WTC11 (cell line): ENCODE measurements at regions not wholly inside any gene's neighbourhood (a gene's known extent, or its start where the extent isn't known, plus 50 kb on each side); places are given as distances from the start of the nearest gene placed in this dataset.

Experiments used
- ATAC-seq: fragments of 200-7000 bp; cut with Tn5 transposase; 2 replicates; pipeline ENCODE4 v1.10.0; 2021; ENCODE audit warnings: mild to moderate bottlenecking, moderate library complexity
- CTCF ChIA-PET: fragments of 300-600 bp; sonication (Branson Sonifier 250); formaldehyde crosslinking; loops from one replicate; lab custom pipeline; 2021; ENCODE audit warnings: antibody characterized with exemption; lab: Charles Lee
- POLR2A ChIA-PET: fragments of 350-600 bp; sonication (Branson Sonifier 250); formaldehyde crosslinking; loops from one replicate; lab custom pipeline; 2021; ENCODE audit warnings: antibody characterized with exemption; lab: Charles Lee
- DNase-seq: peaks from one replicate; pipeline ENCODE4 v3.0.0; 2021; ENCODE audit warnings: low spot score
- H3K27ac Mint-ChIP-seq: 2 replicates; pipeline ENCODE4 v1.8.0; 2021; ENCODE audit warnings: mixed read lengths
- H3K27me3 Mint-ChIP-seq: 2 replicates; pipeline ENCODE4 v1.8.0; 2021; ENCODE audit warnings: low read depth, mild to moderate bottlenecking, moderate library complexity, mixed read lengths
- H3K36me3 Mint-ChIP-seq: 2 replicates; pipeline ENCODE4 v1.8.0; 2021; ENCODE audit warnings: mixed read lengths
- H3K4me1 Mint-ChIP-seq: 2 replicates; pipeline ENCODE4 v1.8.0; 2022; ENCODE audit warnings: mixed read lengths
- H3K4me3 Mint-ChIP-seq: 2 replicates; pipeline ENCODE4 v1.8.0; 2021; ENCODE audit warnings: mild to moderate bottlenecking, moderate library complexity, mixed read lengths
- H3K9me3 Mint-ChIP-seq: 2 replicates; pipeline ENCODE4 v1.8.0; 2021; ENCODE audit warnings: mixed read lengths
- AR ChIP-seq: fragments of 250-450 bp; sonication (Bioruptor Pico); IDR thresholded peaks from 2 replicates; pipeline ENCODE4 v1.9.0; 2021; ENCODE audit warnings: mild to moderate bottlenecking
- ATF1 ChIP-seq: sonication (generic); formaldehyde crosslinking; IDR thresholded peaks from 2 replicates; pipeline ENCODE4 v1.8.1; 2023; ENCODE audit warnings: mild to moderate bottlenecking, moderate library complexity, missing genetic modification reagents
- CREB1 ChIP-seq: sonication (generic); formaldehyde crosslinking; IDR thresholded peaks from 2 replicates; pipeline ENCODE4 v1.8.0; 2023; ENCODE audit warnings: mild to moderate bottlenecking, missing genetic modification reagents
- EMX1 ChIP-seq: fragments of 250-450 bp; sonication (Bioruptor Pico); IDR thresholded peaks from 2 replicates; pipeline ENCODE4 v1.8.0; 2021; ENCODE audit warnings: mild to moderate bottlenecking
- ESRRA ChIP-seq: sonication (generic); formaldehyde crosslinking; IDR thresholded peaks from 2 replicates; pipeline ENCODE4 v1.8.1; 2022; ENCODE audit warnings: mild to moderate bottlenecking, missing genetic modification reagents, borderline replicate concordance
- ETV6 ChIP-seq: sonication (generic); formaldehyde crosslinking; IDR thresholded peaks from 2 replicates; pipeline ENCODE4 v1.8.1; 2022; ENCODE audit warnings: mild to moderate bottlenecking, missing genetic modification reagents
- JUN ChIP-seq: sonication (generic); formaldehyde crosslinking; IDR thresholded peaks from 2 replicates; pipeline ENCODE4 v1.8.0; 2023; ENCODE audit warnings: mild to moderate bottlenecking, missing genetic modification reagents
- PRDM15 ChIP-seq: sonication (generic); formaldehyde crosslinking; IDR thresholded peaks from 2 replicates; pipeline ENCODE4 v1.8.0; 2022; ENCODE audit warnings: missing genetic modification reagents
- TP53 ChIP-seq: sonication (generic); formaldehyde crosslinking; IDR thresholded peaks from 2 replicates; pipeline ENCODE4 v1.8.1; 2023; ENCODE audit warnings: mild to moderate bottlenecking, missing genetic modification reagents
- ZNF671 ChIP-seq: fragments of 250-450 bp; sonication (Bioruptor Pico); IDR thresholded peaks from 2 replicates; pipeline ENCODE4 v1.8.0; 2021; ENCODE audit warnings: mild to moderate bottlenecking
- TF ChIP-seq, protein P1 (sequence below): sonication (generic); formaldehyde crosslinking; IDR thresholded peaks from 2 replicates; pipeline ENCODE4 v1.8.0; 2023; ENCODE audit warnings: missing genetic modification reagents, mild to moderate bottlenecking, borderline replicate concordance
- TF ChIP-seq, protein P2 (sequence below): sonication (generic); formaldehyde crosslinking; conservative IDR thresholded peaks from 2 replicates; pipeline ENCODE4 v1.8.1; 2022; ENCODE audit warnings: mild to moderate bottlenecking, missing genetic modification reagents
- TF ChIP-seq, protein P3 (sequence below): sonication (generic); formaldehyde crosslinking; IDR thresholded peaks from 2 replicates; pipeline ENCODE4 v1.8.0; 2023; ENCODE audit warnings: mild to moderate bottlenecking, missing genetic modification reagents

GRCh38 chr20:57857969-57858368, 148.2 kb upstream of the PMEPA1 start (continued):
- TF ChIP-seq, protein P1, sequence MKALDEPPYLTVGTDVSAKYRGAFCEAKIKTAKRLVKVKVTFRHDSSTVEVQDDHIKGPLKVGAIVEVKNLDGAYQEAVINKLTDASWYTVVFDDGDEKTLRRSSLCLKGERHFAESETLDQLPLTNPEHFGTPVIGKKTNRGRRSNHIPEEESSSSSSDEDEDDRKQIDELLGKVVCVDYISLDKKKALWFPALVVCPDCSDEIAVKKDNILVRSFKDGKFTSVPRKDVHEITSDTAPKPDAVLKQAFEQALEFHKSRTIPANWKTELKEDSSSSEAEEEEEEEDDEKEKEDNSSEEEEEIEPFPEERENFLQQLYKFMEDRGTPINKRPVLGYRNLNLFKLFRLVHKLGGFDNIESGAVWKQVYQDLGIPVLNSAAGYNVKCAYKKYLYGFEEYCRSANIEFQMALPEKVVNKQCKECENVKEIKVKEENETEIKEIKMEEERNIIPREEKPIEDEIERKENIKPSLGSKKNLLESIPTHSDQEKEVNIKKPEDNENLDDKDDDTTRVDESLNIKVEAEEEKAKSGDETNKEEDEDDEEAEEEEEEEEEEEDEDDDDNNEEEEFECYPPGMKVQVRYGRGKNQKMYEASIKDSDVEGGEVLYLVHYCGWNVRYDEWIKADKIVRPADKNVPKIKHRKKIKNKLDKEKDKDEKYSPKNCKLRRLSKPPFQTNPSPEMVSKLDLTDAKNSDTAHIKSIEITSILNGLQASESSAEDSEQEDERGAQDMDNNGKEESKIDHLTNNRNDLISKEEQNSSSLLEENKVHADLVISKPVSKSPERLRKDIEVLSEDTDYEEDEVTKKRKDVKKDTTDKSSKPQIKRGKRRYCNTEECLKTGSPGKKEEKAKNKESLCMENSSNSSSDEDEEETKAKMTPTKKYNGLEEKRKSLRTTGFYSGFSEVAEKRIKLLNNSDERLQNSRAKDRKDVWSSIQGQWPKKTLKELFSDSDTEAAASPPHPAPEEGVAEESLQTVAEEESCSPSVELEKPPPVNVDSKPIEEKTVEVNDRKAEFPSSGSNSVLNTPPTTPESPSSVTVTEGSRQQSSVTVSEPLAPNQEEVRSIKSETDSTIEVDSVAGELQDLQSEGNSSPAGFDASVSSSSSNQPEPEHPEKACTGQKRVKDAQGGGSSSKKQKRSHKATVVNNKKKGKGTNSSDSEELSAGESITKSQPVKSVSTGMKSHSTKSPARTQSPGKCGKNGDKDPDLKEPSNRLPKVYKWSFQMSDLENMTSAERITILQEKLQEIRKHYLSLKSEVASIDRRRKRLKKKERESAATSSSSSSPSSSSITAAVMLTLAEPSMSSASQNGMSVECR (CRISPR knock-in tag): no peak
- TF ChIP-seq JUN (CRISPR knock-in tag): no peak
- TF ChIP-seq CREB1: no peak
- TF ChIP-seq ETV6 (CRISPR knock-in tag): no peak
- TF ChIP-seq, protein P2, sequence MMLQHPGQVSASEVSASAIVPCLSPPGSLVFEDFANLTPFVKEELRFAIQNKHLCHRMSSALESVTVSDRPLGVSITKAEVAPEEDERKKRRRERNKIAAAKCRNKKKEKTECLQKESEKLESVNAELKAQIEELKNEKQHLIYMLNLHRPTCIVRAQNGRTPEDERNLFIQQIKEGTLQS (CRISPR knock-in tag): no peak
- no peak for TF ChIP-seq PRDM15 (CRISPR knock-in tag)
- no peak for TF ChIP-seq EMX1
- no peak for TF ChIP-seq ZNF671 (CRISPR knock-in tag)

DNA sequence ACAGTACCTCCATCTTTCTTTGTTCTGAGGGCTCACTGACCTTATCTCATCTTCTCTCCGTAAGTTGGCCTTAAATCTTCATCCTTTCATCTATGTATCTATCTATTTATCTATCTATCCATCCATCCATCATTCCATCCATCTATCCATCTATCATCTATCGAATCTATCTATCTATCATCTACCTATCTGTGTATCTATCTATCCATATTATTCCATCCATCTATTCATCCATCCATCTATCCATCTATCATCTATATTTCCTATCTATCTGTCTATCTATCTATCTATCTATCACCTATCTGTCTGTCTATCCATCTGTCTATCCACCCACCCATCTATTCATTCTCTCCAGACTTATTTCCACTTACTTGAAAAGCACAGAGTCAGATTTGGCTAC, 147.3 kb upstream of the PMEPA1 start:
- TF ChIP-seq AR (no peak), ATF1 (CRISPR knock-in tag) (no peak), TP53 (CRISPR knock-in tag) (no peak), ESRRA (CRISPR knock-in tag) (no peak)
- TF ChIP-seq, protein P3, sequence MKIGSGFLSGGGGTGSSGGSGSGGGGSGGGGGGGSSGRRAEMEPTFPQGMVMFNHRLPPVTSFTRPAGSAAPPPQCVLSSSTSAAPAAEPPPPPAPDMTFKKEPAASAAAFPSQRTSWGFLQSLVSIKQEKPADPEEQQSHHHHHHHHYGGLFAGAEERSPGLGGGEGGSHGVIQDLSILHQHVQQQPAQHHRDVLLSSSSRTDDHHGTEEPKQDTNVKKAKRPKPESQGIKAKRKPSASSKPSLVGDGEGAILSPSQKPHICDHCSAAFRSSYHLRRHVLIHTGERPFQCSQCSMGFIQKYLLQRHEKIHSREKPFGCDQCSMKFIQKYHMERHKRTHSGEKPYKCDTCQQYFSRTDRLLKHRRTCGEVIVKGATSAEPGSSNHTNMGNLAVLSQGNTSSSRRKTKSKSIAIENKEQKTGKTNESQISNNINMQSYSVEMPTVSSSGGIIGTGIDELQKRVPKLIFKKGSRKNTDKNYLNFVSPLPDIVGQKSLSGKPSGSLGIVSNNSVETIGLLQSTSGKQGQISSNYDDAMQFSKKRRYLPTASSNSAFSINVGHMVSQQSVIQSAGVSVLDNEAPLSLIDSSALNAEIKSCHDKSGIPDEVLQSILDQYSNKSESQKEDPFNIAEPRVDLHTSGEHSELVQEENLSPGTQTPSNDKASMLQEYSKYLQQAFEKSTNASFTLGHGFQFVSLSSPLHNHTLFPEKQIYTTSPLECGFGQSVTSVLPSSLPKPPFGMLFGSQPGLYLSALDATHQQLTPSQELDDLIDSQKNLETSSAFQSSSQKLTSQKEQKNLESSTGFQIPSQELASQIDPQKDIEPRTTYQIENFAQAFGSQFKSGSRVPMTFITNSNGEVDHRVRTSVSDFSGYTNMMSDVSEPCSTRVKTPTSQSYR: no peak
- H3K4me3 Mint-ChIP-seq: no peak overlapping the region
- no peak overlapping the region for H3K27ac Mint-ChIP-seq
- peaks cover 5% of the 10 kb centered on the region; the same call in 1 of the 2 replicates for H3K27me3 Mint-ChIP-seq
- H3K36me3 Mint-ChIP-seq: no peaks in the 10 kb centered on the region
- ChIA-PET POLR2A (no interaction called here), CTCF (no interaction called here)
- ATAC-seq (no peak), DNase-seq (no peak)
- H3K9me3 Mint-ChIP-seq: peaks cover 7% of the 10 kb centered on the region
- no peaks in the 10 kb centered on the region for H3K4me1 Mint-ChIP-seq
